HG03521 (cell line): ENCODE measurements at regions not wholly inside any gene's neighbourhood (a gene's known extent, or its start where the extent isn't known, plus 50 kb on each side); places are given as distances from the start of the nearest gene placed in this dataset.

Source experiments
- ATAC-seq: cut with Tn5 transposase; IDR thresholded peaks from one replicate; pipeline ENCODE4 v1.9.1; 2021; ENCODE audit warnings: mild to moderate bottlenecking, moderate library complexity; ENCODE audit not compliant: unreplicated experiment

GRCh38 chr18:10266334-10266590, 188.2 kb upstream of the APCDD1 start:
- ATAC-seq = no peak

GRCh38 chr18:10269261-10269660, 185.2 kb upstream of the APCDD1 start:
- ATAC-seq = no peak

GRCh38 chr18:10270151-10270571, 184.3 kb upstream of the APCDD1 start:
- ATAC-seq = no peak

- no peak for ATAC-seq
Observed at GRCh38 chr18:10271481-10271880, 183.0 kb upstream of the APCDD1 start.

- ATAC-seq = no peak
Observed at GRCh38 chr18:10274301-10274700, 180.1 kb upstream of the APCDD1 start.

DNA sequence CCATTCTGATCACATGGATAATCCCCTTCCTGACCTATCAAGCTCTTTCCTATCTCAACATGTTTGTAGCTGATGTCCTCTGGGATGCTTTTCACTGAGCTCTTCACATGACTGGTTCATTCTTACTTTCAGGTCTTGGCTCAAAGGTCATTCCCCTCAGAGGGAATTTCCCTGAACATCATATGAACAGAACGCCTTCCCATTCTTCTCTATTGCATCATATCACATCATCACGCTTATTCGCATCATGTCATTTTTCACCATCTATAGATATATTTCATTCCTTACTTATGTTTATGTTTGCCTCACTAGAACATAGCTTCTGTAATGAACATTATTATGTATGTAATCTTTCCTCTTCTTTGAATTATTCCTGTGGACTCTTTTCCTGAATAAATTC, 178.9 kb upstream of the APCDD1 start:
- ATAC-seq = no peak

DNA sequence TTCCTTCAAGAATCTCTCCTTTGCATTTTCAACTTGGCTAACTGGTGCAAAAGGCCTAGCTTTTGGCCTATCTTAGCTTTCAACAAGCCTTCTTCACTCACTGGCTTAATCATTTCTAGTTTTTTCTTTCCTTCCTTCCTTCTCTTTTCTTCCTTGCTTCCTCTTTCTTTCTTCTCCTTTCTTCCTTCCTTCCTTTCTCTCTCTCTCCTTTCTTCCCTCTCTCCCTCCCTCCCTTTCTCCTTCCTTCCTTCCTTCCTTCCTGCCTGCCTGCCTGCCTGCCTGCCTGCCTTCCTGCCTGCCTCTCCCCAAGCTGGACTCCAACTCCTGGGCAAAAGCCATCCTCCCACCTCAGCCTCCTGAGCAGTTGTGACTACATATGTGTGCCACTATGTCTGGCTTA, 176.2 kb upstream of the APCDD1 start:
- no peak for ATAC-seq

GRCh38 chr18:10279471-10279870, 175.0 kb upstream of the APCDD1 start:
- no peak for ATAC-seq

GRCh38 chr18:10279905-10280644, 174.4 kb upstream of the APCDD1 start:
- ATAC-seq = no peak

- ATAC-seq = no peak
Observed at GRCh38 chr18:10284540-10285282, 169.7 kb upstream of the APCDD1 start.

GRCh38 chr18:10285283-10285640, 169.2 kb upstream of the APCDD1 start:
- ATAC-seq = no peak

GRCh38 chr18:10286580-10287150, 167.8 kb upstream of the APCDD1 start:
- ATAC-seq = no peak

DNA sequence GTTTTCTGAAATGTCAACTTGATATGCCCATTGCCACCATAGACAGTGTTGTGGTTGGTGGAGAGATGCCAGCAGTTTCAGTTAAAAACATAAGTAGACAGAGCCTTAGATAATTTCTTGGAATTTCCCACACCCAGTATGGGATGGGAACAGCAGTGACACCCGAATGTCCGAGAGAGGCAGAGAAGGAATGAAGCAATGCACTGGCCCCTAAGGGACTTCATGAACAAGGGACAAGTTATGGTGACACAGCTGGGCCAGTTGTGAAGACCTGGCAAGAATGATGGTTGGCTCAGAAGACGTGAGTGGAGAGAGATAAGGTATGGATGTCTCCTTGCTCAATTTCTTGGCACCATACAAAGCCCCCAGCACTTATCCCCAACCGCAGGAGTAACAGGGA, 165.2 kb upstream of the APCDD1 start:
- no peak for ATAC-seq

DNA sequence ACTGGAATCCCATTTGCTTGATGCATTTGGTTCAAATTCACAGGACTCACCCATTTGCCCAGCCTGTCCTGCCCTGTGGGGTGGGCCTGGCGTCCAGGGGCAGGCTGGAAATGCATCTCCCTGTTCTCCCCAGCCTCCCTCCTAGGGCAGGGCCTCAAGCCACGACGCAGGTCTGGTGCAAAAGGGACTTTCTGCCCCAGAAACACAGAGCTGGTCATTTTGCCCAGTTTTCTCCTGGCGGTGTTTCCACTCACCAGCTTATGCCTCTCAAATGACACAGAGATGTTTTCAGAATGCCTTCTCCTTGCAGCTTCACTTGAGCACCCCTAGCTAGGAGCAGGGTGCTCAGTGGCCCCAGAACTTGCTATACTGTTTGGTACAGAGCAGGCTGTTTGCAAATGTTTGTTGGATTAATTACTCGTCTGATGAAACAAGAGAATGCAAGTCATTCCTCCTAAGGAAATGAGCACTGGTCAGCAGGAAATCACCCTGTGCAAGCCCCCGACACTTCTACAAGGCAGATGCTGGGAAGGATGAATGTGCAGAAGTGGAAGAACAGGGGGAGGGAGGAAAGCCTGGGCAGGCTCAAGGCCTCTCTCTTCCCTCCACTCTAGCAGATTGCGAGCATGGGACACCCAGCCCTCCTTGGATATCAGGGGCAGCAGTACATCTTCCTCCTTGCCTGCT, 164.3 kb upstream of the APCDD1 start:
- ATAC-seq = no peak

DNA sequence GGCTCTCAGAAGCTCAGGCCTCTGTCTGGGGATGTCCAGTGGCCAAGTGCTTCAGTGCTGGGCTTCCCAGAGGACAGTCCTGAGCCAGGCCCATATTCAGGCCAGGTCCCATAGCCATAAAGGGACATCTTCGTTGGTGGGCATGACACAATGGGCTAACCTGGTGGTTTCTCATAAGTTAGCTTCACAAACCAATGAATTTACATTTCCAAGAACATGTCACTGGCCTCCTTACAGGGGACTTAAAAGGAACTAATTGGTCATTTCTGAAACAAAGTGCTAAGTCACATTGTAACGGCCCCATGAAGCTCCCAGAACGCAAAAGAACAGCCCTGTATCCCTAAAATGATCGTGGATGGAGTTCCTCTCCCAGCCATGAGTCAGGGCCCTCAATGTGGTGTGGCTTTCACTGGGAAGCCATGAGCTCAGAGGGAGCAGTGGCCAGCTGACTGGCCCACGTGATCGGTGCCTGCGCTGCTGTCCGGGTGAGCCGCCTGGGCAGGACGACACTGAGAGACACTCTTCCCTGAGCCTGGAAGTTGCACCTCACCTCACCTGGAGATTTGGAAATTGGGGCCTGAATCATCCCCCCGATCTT, 163.7 kb upstream of the APCDD1 start:
- ATAC-seq = no peak

- no peak for ATAC-seq
Observed at GRCh38 chr18:10291568-10291981, 162.9 kb upstream of the APCDD1 start.

- ATAC-seq = no peak
Observed at GRCh38 chr18:10293966-10294365, 160.5 kb upstream of the APCDD1 start.

DNA sequence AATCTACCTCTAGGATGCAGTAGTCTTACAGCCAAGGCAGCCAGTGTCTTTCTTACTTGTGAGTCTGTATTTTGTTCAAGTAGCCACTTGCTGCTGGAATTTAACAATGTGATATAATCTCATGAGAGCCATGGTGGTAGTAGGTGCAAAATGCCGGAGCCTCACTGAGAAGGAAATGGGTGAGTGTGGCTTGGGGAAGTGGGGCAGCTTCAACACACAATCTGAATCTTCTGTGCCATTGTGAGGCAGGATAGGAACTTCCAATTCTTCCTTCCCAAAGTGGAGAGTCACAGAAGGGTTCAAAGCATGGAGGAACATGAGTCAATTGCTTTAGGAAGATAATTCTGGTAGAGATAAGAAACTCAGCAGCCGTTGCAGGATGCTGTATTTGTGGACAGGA, 158.7 kb upstream of the APCDD1 start:
- ATAC-seq = no peak

DNA sequence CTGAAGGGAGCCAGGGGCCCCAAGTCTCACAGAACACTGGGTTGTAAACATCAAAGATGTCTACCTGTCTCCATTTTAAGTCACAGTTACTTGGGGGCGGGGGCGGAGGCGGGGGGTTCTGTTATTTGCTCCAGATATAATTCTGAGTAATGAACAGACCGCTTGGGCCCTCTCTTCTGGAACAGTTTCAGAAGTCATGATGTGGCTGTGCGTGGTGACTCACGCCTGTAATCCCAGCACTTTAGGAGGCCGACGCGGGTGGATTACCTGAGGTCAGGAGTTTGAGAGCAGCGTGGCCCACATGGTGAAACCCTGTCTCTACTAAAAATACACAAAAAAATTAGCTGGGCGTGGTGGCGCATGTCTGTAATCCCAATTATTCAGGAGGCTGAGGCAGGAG, 157.9 kb upstream of the APCDD1 start:
- no peak for ATAC-seq

DNA sequence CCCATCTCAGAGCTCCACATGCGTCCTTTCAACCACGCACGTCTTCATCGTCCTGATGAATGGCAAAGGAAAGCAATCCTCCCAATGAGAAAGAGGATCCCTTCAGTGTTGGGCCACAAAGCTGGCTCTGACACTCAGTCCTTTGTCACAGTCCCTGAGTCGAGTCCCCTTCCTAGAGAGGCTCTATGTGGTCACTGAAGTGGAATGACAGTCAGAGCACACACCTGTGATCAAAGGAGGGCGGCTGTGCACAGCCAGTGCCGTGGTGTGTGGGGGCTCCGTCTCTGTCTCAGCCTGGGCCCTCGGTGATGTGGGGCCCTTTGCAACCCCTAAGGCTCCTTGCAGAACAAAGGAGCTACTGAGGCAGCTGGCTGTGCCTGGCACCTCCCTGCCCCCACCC, 157.3 kb upstream of the APCDD1 start:
- ATAC-seq = no peak

DNA sequence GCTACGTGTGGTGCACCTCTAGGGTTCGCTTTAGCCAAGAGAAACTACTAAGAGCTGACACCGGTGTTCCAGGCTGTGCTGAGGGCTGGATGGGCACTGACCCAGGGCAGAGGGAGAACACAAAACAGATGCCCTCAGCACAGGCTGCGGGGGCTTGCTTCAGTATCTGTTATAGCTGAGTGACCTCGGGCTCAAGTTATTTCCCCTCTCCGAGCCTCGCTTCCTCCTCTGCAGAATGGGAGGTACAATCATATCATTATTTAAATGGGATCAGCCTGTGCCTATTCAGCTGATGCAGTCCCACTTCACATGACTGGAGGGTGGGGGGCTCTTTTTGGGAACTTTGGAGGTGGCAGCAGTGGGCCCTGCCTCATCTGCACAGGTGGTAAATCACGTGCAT, 156.1 kb upstream of the APCDD1 start:
- no peak for ATAC-seq

DNA sequence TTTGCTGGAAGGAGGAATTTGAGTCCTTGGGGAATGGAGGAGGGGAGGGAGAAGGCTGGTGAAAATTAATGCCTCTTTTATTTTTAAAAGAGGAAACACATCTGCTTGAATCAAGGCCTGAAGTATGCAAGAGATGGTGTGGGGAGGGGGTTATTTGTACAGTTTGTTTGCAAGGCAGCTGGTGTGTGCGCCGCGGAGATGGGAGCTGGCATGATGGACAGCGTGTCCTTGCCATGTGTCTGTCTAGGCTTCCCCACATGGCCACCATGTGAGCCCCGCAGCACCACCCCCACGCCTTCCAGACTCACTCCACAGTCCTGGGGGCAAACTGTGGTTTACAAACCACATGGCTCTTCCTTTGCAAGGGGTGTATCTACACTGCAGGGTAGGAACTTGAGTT, 154.8 kb upstream of the APCDD1 start:
- ATAC-seq = no peak
